ENCODE measurements at regions not wholly inside any gene's neighbourhood (a gene's known extent, or its start where the extent isn't known, plus 50 kb on each side); places are given as distances from the start of the nearest gene placed in this dataset.
"Not testable (repeated sequence)": the region's sequence is repeated elsewhere in the genome, so short reads cannot be mapped to it uniquely, and the experiment has no call there.

DNA sequence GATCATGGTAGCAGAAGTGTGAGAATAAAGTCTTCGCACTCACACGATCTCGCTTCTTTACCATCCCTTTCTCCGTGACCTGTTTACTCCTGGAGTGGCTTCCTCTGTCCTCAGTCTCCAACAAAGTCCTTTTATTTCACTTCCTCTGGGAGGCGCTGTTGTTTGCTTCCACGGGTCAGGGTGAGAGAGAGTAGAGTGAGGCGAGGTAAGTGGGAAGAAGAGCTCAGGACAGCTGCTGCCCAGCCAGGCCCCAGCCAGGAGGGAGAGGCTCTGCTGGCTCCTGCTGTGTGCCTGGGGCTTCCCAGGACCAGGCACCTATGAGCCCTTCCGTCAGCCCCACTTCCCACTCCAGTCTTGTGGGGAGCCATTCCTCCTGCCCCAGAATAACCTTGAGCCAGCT lies 242.1 kb downstream of the FGF9 start:
- Histone ChIP-seq H3K4me3 (no peak overlapping the region), H3K27me3 (no peaks in the 10 kb centered on the region), H3K27ac (no peak overlapping the region), H3K9me3 (no peaks in the 10 kb centered on the region), H3K4me1 (no peaks in the 10 kb centered on the region), H3K36me3 (no peaks in the 10 kb centered on the region)
- DNase-seq = no peak
- intact Hi-C loops (cut with DNase I; ENCODE audit: low total_unique reads) = no loop called here
- WGBS, 5 donors = 62 to 73% (median 67%) methylated on average over 8 of the region's 8 CpGs
- TF ChIP-seq CTCF (IDR thresholded peaks at IDR 0.05) = no peak
- no peak for TF ChIP-seq POLR2AphosphoS5 (IDR thresholded peaks at IDR 0.05)
- TF ChIP-seq POLR2A (IDR thresholded peaks at IDR 0.05) = no peak
- no peak for TF ChIP-seq EP300 (IDR thresholded peaks at IDR 0.05)

GRCh38 chr13:21917086-21918015 lies 246.5 kb downstream of the FGF9 start:
- Histone ChIP-seq H3K9me3 (no peaks in the 10 kb centered on the region), H3K4me1 (no peaks in the 10 kb centered on the region), H3K36me3 (no peaks in the 10 kb centered on the region), H3K27me3 (no peaks in the 10 kb centered on the region), H3K4me3 (no peak overlapping the region), H3K27ac (no peak overlapping the region)
- no peak for TF ChIP-seq POLR2AphosphoS5 (IDR thresholded peaks at IDR 0.05)
- no peak for TF ChIP-seq CTCF (IDR thresholded peaks at IDR 0.05)
- no peak for TF ChIP-seq EP300 (IDR thresholded peaks at IDR 0.05)
- no peak for TF ChIP-seq POLR2A (IDR thresholded peaks at IDR 0.05)
- WGBS, 5 donors = 75 to 82% (median 79%) methylated on average over 10 of the region's 10 CpGs
- intact Hi-C loops (cut with DNase I; ENCODE audit: low total_unique reads) = no loop called here
- DNase-seq = no peak

- H3K4me1 ChIP-seq; H3K36me3 ChIP-seq; H3K27me3 ChIP-seq; H3K9me3 ChIP-seq; intact Hi-C loops (cut with DNase I; ENCODE audit: low total_unique reads); H3K4me3 ChIP-seq; DNase-seq; H3K27ac ChIP-seq: not testable (repeated sequence)
- 74 to 95% (median 91%) methylated on average over 7 to 31 of the region's 31 CpGs for WGBS, 5 donors
These were observed 249.9 kb downstream of the FGF9 start for GRCh38 chr13:21920802-21921201.

DNA sequence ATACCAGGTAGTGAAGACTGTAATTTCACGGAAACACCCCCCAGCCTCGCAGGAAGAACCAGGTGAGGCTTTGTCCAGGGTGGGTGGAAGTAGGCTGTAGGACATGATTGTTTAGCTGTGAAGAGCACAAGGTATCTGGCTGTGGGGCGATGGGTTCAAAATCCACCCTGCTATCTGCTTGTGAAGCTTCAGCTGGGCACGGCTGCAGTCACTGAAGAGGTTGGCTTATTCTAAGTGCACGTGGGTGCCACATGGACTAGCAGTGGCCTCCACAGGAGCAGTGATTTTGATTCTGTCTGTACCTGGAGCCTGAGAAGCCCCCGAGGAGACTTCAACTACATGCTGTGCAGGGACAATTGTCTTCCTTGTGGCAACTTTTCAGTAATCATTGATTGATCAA lies 254.1 kb downstream of the FGF9 start:
- intact Hi-C loops (cut with DNase I; ENCODE audit: low total_unique reads) = no loop called here
- TF ChIP-seq CTCF (IDR thresholded peaks at IDR 0.05) (no peak), POLR2AphosphoS5 (IDR thresholded peaks at IDR 0.05) (no peak), POLR2A (IDR thresholded peaks at IDR 0.05) (no peak), EP300 (IDR thresholded peaks at IDR 0.05) (no peak)

GRCh38 chr13:21925720-21926119 lies 254.8 kb downstream of the FGF9 start:
- intact Hi-C loops (cut with DNase I; ENCODE audit: low total_unique reads) = no loop called here
- Histone ChIP-seq H3K4me1 (no peaks in the 10 kb centered on the region), H3K36me3 (no peaks in the 10 kb centered on the region), H3K27ac (no peak overlapping the region), H3K9me3 (no peaks in the 10 kb centered on the region), H3K27me3 (no peaks in the 10 kb centered on the region), H3K4me3 (no peak overlapping the region)
- TF ChIP-seq EP300 (IDR thresholded peaks at IDR 0.05) = no peak
- TF ChIP-seq POLR2A (IDR thresholded peaks at IDR 0.05) = no peak
- TF ChIP-seq CTCF (IDR thresholded peaks at IDR 0.05) = no peak
- no peak for TF ChIP-seq POLR2AphosphoS5 (IDR thresholded peaks at IDR 0.05)
- WGBS, 5 donors = 87 to 90% (median 89%) methylated on average over 6 of the region's 6 CpGs
- DNase-seq = no peak

More for the DNA sequence above, 254.1 kb downstream of the FGF9 start:
- H3K9me3 ChIP-seq = no peaks in the 10 kb centered on the region
- H3K27me3 ChIP-seq = no peaks in the 10 kb centered on the region
- 80 to 87% (median 86%) methylated on average over 6 of the region's 6 CpGs for WGBS, 5 donors
- no peaks in the 10 kb centered on the region for H3K36me3 ChIP-seq
- H3K27ac ChIP-seq = no peak overlapping the region
- no peak overlapping the region for H3K4me3 ChIP-seq
- no peaks in the 10 kb centered on the region for H3K4me1 ChIP-seq
- no peak for DNase-seq
